ENCODE measurements at regions not wholly inside any gene's neighbourhood (a gene's known extent, or its start where the extent isn't known, plus 50 kb on each side); places are given as distances from the start of the nearest gene placed in this dataset.

DNA sequence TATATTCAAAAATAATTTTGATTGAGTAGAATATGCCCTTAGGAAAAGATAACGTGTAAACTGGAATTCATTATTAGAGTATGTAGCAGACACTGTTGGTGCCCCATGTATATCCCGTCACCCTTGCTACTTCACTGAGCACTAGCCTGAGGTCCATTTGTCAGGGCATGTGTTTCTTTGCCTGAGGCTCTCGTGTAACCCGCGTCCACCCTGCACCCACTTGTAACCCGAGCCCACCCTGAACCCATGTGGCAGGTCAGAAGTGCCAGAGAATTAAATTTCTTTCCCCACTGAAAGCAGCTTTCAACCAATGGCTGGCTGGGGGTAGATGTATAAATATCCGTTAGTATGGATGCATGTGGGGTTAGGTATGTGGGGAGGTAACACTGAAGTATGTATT, 474.2 kb upstream of the ZNF385D start:
- Histone ChIP-seq H3K27ac (ENCODE audit: extremely low read depth, low read depth, low read length) (no peak overlapping the region), H3K36me3 (ENCODE audit: control insufficient read depth in 2 of 2, insufficient read depth in 1 of 2, low read length in 2 of 2) (no peaks in the 10 kb centered on the region), H3K9me3 (ENCODE audit: control insufficient read depth, insufficient read depth, low read depth, low read length) (no peaks in the 10 kb centered on the region), H3K4me1 (ENCODE audit: control insufficient read depth, insufficient read depth, low read length) (no peaks in the 10 kb centered on the region), H3K4me3 (ENCODE audit: low read depth, low read length) (no peak overlapping the region)
- ChIA-PET POLR2A (no interaction called here), CTCF (no interaction called here)
- no peak for TF ChIP-seq ZNF132 (tag by site-specific recombination; IDR thresholded peaks at IDR 0.05; ENCODE audit: borderline replicate concordance)

DNA sequence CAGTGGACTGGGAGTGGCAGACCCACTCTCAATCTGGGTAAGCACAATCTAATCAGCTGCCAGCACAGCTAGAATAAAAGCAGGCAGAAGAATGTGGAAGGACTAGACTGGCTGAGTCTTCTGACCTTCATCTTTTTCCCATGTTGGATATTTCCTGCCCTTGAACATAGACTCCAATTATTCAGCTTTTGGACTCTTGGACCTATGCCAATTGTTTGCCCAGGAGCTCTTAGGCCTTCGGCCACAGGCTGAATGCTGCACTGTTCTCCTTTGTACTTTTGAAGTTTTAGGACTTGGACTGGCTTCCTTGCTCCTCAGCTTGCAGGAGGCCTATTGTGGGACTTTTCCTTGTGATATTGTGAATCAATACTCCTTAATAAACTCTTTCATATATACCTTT, 477.7 kb upstream of the ZNF385D start:
- no peak overlapping the region for H3K27ac ChIP-seq (ENCODE audit: extremely low read depth, low read depth, low read length)
- no peaks in the 10 kb centered on the region for H3K36me3 ChIP-seq (ENCODE audit: control insufficient read depth in 2 of 2, insufficient read depth in 1 of 2, low read length in 2 of 2)
- CTCF ChIA-PET, result no interaction called here
- H3K4me3 ChIP-seq (ENCODE audit: low read depth, low read length), result no peak overlapping the region
- no peak for TF ChIP-seq ZNF37A (tag by site-specific recombination; IDR thresholded peaks at IDR 0.05)
- TF ChIP-seq FEZF1 (tag by site-specific recombination; IDR thresholded peaks at IDR 0.05), result no peak
- no peak for TF ChIP-seq ZNF623 (tag by site-specific recombination; IDR thresholded peaks at IDR 0.05)
- TF ChIP-seq ZNF768 (tag by site-specific recombination; IDR thresholded peaks at IDR 0.05), result no peak
- no peak for TF ChIP-seq ZNF133 (tag by site-specific recombination; IDR thresholded peaks at IDR 0.05)
- no peak for TF ChIP-seq MZF1 (tag by site-specific recombination; IDR thresholded peaks at IDR 0.05; ENCODE audit: borderline replicate concordance)
- TF ChIP-seq, protein P1, sequence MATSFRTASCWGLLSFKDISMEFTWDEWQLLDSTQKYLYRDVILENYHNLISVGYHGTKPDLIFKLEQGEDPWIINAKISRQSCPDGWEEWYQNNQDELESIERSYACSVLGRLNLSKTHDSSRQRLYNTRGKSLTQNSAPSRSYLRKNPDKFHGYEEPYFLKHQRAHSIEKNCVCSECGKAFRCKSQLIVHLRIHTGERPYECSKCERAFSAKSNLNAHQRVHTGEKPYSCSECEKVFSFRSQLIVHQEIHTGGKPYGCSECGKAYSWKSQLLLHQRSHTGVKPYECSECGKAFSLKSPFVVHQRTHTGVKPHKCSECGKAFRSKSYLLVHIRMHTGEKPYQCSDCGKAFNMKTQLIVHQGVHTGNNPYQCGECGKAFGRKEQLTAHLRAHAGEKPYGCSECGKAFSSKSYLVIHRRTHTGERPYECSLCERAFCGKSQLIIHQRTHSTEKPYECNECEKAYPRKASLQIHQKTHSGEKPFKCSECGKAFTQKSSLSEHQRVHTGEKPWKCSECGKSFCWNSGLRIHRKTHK (tag by site-specific recombination; IDR thresholded peaks at IDR 0.05), result no peak
- no peak for TF ChIP-seq ZNF10 (tag by site-specific recombination; IDR thresholded peaks at IDR 0.05)
- TF ChIP-seq ZBTB8A (tag by site-specific recombination; IDR thresholded peaks at IDR 0.05), result no peak
- TF ChIP-seq ZNF169 (tag by site-specific recombination; IDR thresholded peaks at IDR 0.05), result no peak
- TF ChIP-seq KLF1 (tag by site-specific recombination; IDR thresholded peaks at IDR 0.05), result no peak
- TF ChIP-seq ZNF211 (tag by site-specific recombination; IDR thresholded peaks at IDR 0.05; ENCODE audit: low read depth), result no peak
- no peak for TF ChIP-seq ZNF561 (tag by site-specific recombination; IDR thresholded peaks at IDR 0.05; ENCODE audit: borderline replicate concordance)
- TF ChIP-seq ZNF239 (tag by site-specific recombination; IDR thresholded peaks at IDR 0.05), result no peak
- no peak for TF ChIP-seq ZNF112 (tag by site-specific recombination; IDR thresholded peaks at IDR 0.05)
- TF ChIP-seq PRDM1 (tag by site-specific recombination; IDR thresholded peaks at IDR 0.05), result no peak
- TF ChIP-seq ZNF830 (tag by site-specific recombination; IDR thresholded peaks at IDR 0.05; ENCODE audit: low read depth), result no peak
- POLR2A ChIA-PET, result no interaction called here
- H3K9me3 ChIP-seq (ENCODE audit: control insufficient read depth, insufficient read depth, low read depth, low read length), result no peaks in the 10 kb centered on the region
- no peaks in the 10 kb centered on the region for H3K4me1 ChIP-seq (ENCODE audit: control insufficient read depth, insufficient read depth, low read length)

DNA sequence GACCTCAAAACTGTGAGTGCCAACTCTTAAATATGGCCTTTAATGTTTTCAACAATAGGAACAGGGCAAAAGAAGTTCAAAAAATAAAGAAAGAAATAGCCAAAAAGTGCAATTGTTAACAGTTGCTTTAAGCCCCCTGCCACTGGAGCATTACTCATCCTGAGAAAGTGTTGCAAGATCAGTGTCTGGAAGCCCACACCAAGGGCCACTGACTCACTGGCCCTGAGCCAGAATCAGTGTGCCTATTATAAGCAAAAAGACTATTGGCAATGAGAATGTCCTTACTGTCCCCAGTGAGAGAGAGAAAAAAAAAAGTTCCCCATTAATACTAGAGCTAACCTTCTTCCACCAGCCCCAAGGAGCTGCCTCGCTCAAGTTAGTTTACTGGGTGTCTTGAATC, 480.1 kb upstream of the ZNF385D start:
- H3K9me3 ChIP-seq (ENCODE audit: control insufficient read depth, insufficient read depth, low read depth, low read length), result no peaks in the 10 kb centered on the region
- no peaks in the 10 kb centered on the region for H3K36me3 ChIP-seq (ENCODE audit: control insufficient read depth in 2 of 2, insufficient read depth in 1 of 2, low read length in 2 of 2)
- H3K4me3 ChIP-seq (ENCODE audit: low read depth, low read length), result no peak overlapping the region
- POLR2A ChIA-PET, result no interaction called here
- H3K4me1 ChIP-seq (ENCODE audit: control insufficient read depth, insufficient read depth, low read length), result no peaks in the 10 kb centered on the region
- TF ChIP-seq ZNF624 (tag by site-specific recombination; IDR thresholded peaks at IDR 0.05) (no peak), ZNF585B (tag by site-specific recombination; IDR thresholded peaks at IDR 0.05) (no peak), ZNF621 (tag by site-specific recombination; IDR thresholded peaks at IDR 0.05) (no peak), ZBTB1 (tag by site-specific recombination; IDR thresholded peaks at IDR 0.05) (no peak), ZNF341 (tag by site-specific recombination; IDR thresholded peaks at IDR 0.05; ENCODE audit: low read depth) (no peak), ZFP41 (tag by site-specific recombination; IDR thresholded peaks at IDR 0.05; ENCODE audit: borderline replicate concordance) (no peak), ZNF747 (tag by site-specific recombination; IDR thresholded peaks at IDR 0.05) (no peak)
- TF ChIP-seq, protein P2, sequence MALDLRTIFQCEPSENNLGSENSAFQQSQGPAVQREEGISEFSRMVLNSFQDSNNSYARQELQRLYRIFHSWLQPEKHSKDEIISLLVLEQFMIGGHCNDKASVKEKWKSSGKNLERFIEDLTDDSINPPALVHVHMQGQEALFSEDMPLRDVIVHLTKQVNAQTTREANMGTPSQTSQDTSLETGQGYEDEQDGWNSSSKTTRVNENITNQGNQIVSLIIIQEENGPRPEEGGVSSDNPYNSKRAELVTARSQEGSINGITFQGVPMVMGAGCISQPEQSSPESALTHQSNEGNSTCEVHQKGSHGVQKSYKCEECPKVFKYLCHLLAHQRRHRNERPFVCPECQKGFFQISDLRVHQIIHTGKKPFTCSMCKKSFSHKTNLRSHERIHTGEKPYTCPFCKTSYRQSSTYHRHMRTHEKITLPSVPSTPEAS (tag by site-specific recombination; IDR thresholded peaks at IDR 0.05), result no peak
- TF ChIP-seq, protein P3, sequence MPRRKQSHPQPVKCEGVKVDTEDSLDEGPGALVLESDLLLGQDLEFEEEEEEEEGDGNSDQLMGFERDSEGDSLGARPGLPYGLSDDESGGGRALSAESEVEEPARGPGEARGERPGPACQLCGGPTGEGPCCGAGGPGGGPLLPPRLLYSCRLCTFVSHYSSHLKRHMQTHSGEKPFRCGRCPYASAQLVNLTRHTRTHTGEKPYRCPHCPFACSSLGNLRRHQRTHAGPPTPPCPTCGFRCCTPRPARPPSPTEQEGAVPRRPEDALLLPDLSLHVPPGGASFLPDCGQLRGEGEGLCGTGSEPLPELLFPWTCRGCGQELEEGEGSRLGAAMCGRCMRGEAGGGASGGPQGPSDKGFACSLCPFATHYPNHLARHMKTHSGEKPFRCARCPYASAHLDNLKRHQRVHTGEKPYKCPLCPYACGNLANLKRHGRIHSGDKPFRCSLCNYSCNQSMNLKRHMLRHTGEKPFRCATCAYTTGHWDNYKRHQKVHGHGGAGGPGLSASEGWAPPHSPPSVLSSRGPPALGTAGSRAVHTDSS (tag by site-specific recombination; IDR thresholded peaks at IDR 0.05), result no peak
- H3K27ac ChIP-seq (ENCODE audit: extremely low read depth, low read depth, low read length), result no peak overlapping the region
- CTCF ChIA-PET, result no interaction called here

Measured in HEK293 (cell line).